ENCODE measurements at regions not wholly inside any gene's neighbourhood (a gene's known extent, or its start where the extent isn't known, plus 50 kb on each side); places are given as distances from the start of the nearest gene placed in this dataset.

DNA sequence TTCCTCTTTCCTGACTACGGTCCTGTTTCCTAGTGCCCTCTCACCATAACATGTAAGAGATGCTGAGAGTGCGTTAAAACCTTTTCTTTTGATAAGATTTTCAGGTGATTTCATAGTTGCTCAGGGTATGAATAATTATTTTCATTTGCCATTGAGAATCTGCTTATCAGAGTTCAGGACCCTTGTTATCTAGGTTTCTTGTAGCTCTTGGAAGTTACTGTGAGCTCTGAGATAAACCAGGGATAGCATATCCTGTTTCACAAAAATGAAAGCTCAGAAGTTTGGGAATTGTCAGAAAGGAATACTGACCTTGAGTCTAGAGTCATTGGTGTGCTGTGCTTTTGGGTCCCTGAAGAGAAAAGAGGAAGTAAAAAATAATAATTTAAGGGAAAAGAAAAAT, 76.8 kb upstream of the PRKG1 start:
- DNase-seq: no peak
- no CpG with 5 or more reads among the region's 2 CpGs for WGBS (ENCODE audit: insufficient coverage)
- Histone ChIP-seq H3K36me3 (replicated peaks in 1 of 2; ENCODE audit: control insufficient read depth in 1 of 2, insufficient read depth in 2 of 2, low read length in 2 of 2) (no peaks in the 10 kb centered on the region), H3K4me3 (replicated peaks in 1 of 3; ENCODE audit: low read depth in 2 of 3, low read length in 3 of 3) (no peak overlapping the region), H3K4me2 (replicated peaks; ENCODE audit: extremely low read depth, low read length, poor library complexity, severe bottlenecking) (no peak overlapping the region), H2AFZ (ENCODE audit: insufficient read depth, low read depth, low read length, poor library complexity, severe bottlenecking) (no peak overlapping the region), H3K4me1 (ENCODE audit: control insufficient read depth in 1 of 2, insufficient read depth in 2 of 2, low read length in 2 of 2) (no peaks in the 10 kb centered on the region), H3K9me3 (replicated peaks in 1 of 2; ENCODE audit: control insufficient read depth in 1 of 2, insufficient read depth in 1 of 2, low read length in 2 of 2) (no peaks in the 10 kb centered on the region), H4K20me1 (ENCODE audit: insufficient read depth, low read length) (no peaks in the 10 kb centered on the region), H3K27ac (ENCODE audit: low read depth in 1 of 2, low read length in 2 of 2) (no peak overlapping the region), H3K27me3 (ENCODE audit: control insufficient read depth in 2 of 2, insufficient read depth in 2 of 2, low read length in 2 of 2) (peaks cover 16 to 27% of the 10 kb centered on the region in 2 donors), H3K79me2 (ENCODE audit: insufficient read depth, low read length) (no peaks in the 10 kb centered on the region), H3K9ac (ENCODE audit: insufficient read depth, low read length, poor library complexity, severe bottlenecking) (no peak overlapping the region)
- Mint-ChIP-seq H3K9me3 (peaks cover 0 to 1% (median 0%) of the 10 kb centered on the region in 7 donors), H3K27ac (no peak overlapping the region), H3K36me3 (no peaks in the 10 kb centered on the region), H3K27me3 (ENCODE audit: low read depth in 3 of 3) (peaks cover 16 to 26% (median 19%) of the 10 kb centered on the region in 3 donors), H3K4me1 (no peaks in the 10 kb centered on the region), H3K4me3 (no peak overlapping the region)
- no peak for TF ChIP-seq CTCF (IDR thresholded peaks at IDR 0.05)
- intact Hi-C loops (cut with micrococcal nuclease): no loop called here

DNA sequence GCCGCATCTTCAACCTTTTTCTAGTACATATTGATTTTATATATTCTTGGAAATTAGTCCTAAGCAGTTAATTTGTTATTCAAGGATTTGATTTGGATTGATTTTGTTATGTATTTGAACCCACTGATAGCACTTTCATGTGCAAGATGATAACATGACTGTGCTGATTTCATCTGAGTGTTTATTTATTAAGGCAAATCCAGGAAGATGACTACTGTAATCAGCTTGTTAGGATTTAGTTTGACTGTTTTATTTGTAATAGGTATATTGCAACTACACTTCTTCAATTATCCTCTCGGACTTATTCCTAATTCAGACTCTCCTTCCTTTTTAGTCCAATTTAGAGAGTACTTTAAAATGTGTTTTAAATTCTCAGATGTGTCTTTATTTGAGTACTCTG, 75.1 kb upstream of the PRKG1 start:
- Mint-ChIP-seq H3K27me3 (ENCODE audit: low read depth in 3 of 3) (peaks cover 3 to 10% (median 3%) of the 10 kb centered on the region in 3 donors), H3K4me1 (no peaks in the 10 kb centered on the region), H3K36me3 (no peaks in the 10 kb centered on the region), H3K27ac (no peak overlapping the region), H3K9me3 (peaks cover 0 to 1% (median 0%) of the 10 kb centered on the region in 7 donors), H3K4me3 (no peak overlapping the region)
- no peak overlapping the region for H3K4me3 ChIP-seq (replicated peaks in 1 of 3; ENCODE audit: low read depth in 2 of 3, low read length in 3 of 3)
- no peak for TF ChIP-seq CTCF (IDR thresholded peaks at IDR 0.05)
- H3K4me1 ChIP-seq (ENCODE audit: control insufficient read depth in 1 of 2, insufficient read depth in 2 of 2, low read length in 2 of 2): no peaks in the 10 kb centered on the region
- no peak overlapping the region for H2AFZ ChIP-seq (ENCODE audit: insufficient read depth, low read depth, low read length, poor library complexity, severe bottlenecking)
- intact Hi-C loops (cut with micrococcal nuclease): no loop called here
- H3K27ac ChIP-seq (ENCODE audit: low read depth in 1 of 2, low read length in 2 of 2): no peak overlapping the region
- no peaks in the 10 kb centered on the region for H4K20me1 ChIP-seq (ENCODE audit: insufficient read depth, low read length)
- peaks cover 2 to 11% of the 10 kb centered on the region in 2 donors for H3K27me3 ChIP-seq (ENCODE audit: control insufficient read depth in 2 of 2, insufficient read depth in 2 of 2, low read length in 2 of 2)
- DNase-seq: no peak
- no peak overlapping the region for H3K9ac ChIP-seq (ENCODE audit: insufficient read depth, low read length, poor library complexity, severe bottlenecking)
- WGBS (ENCODE audit: insufficient coverage): no CpG with 5 or more reads among the region's 2 CpGs
- no peaks in the 10 kb centered on the region for H3K79me2 ChIP-seq (ENCODE audit: insufficient read depth, low read length)
- no peak overlapping the region for H3K4me2 ChIP-seq (replicated peaks; ENCODE audit: extremely low read depth, low read length, poor library complexity, severe bottlenecking)
- no peaks in the 10 kb centered on the region for H3K36me3 ChIP-seq (replicated peaks in 1 of 2; ENCODE audit: control insufficient read depth in 1 of 2, insufficient read depth in 2 of 2, low read length in 2 of 2)
- no peaks in the 10 kb centered on the region for H3K9me3 ChIP-seq (replicated peaks in 1 of 2; ENCODE audit: control insufficient read depth in 1 of 2, insufficient read depth in 1 of 2, low read length in 2 of 2)

Measured in CD14-positive monocyte (primary cell).